HG03439 (cell line): ENCODE measurements at regions not wholly inside any gene's neighbourhood (a gene's known extent, or its start where the extent isn't known, plus 50 kb on each side); places are given as distances from the start of the nearest gene placed in this dataset.
"Not testable (repeated sequence)": the region's sequence is repeated elsewhere in the genome, so short reads cannot be mapped to it uniquely, and the experiment has no call there.

Experiments
- ATAC-seq: cut with Tn5 transposase; IDR thresholded peaks from one replicate; pipeline ENCODE4 v1.9.1; 2021; ENCODE audit warnings: mild to moderate bottlenecking, moderate library complexity; ENCODE audit not compliant: unreplicated experiment

- ATAC-seq, result no peak
Measured at GRCh38 chr5:120140501-120140900, 323.6 kb upstream of the PRR16 start.

DNA sequence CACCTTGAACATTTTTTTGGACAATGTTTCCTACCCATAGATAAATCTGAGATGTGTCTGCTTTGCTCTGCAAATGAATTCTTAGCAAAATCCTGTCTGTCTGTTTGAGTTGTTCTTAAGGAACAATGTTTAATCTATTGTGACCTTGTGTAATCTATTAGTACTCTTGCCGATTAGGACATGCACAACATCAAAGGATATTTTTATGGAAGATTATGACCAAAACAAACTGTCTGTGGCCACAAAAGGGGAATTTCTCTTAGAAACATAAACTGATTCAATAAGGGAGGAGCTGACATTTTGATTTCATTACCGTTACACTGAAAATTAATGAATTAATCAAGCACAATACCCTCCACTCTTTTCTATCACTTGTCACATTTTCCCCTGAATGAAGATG, 323.0 kb upstream of the PRR16 start:
- ATAC-seq, result no peak

GRCh38 chr5:120146787-120147186, 317.3 kb upstream of the PRR16 start:
- no peak for ATAC-seq

GRCh38 chr5:120147911-120148310, 316.2 kb upstream of the PRR16 start:
- ATAC-seq, result not testable (repeated sequence)

GRCh38 chr5:120150770-120151169, 313.3 kb upstream of the PRR16 start:
- ATAC-seq, result no peak

DNA sequence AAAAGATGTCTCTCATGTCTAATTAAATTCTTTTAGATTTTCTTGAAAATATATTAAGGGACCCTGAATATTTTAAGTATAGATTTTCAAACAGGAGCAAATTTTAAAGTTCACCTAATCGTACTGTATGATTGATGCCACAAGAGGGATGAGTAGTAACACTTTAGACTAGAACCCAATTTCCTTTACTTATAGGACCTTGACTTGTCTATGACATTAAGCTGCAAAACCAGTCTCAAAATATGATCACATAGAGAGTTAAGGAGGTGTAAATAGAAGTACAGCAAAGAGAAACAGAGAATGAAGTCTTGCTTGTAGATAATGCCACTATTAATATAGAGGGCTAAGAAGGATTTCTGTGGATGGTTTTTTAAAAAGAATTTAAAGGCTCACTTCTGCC, 312.9 kb upstream of the PRR16 start:
- ATAC-seq, result no peak

DNA sequence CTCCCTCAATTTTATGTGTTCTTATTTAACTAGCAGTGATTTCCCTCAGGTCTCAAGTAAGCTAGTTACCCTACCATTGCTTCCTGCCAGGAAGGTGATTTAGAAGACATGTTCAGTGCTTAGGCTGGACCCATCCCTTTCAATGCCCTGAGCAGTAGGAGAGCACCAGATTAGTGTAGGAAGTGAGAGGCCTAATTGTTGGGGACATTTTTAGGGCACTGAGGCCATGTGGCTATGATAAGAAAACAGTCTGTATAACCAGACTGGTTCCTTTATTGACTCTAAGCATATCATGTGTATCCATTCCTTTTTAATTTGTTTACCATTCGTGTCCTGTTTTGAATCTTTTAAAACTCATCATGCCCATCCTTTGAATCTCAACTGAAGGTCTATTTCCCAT, 312.3 kb upstream of the PRR16 start:
- no peak for ATAC-seq

- no peak for ATAC-seq
Measured at GRCh38 chr5:120152472-120152871, 311.6 kb upstream of the PRR16 start.

DNA sequence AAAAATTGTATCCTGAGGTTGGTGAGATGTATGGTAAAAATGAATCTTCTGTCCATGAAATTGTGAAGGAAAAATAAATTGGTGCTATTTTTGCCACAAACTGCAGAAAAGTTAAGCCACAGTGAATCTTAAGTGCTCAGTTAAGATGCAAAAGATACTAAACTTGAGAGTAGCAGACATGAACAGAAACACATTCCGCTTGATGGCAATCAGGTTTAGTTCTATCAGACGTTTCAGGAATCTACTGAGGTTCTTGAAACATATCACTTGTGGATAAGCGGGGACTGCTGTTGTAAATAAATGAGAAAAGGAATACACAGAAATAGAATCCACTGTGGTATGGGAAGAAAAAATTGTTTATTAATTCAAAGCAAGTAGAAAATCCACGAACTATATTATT, 311.2 kb upstream of the PRR16 start:
- no peak for ATAC-seq

DNA sequence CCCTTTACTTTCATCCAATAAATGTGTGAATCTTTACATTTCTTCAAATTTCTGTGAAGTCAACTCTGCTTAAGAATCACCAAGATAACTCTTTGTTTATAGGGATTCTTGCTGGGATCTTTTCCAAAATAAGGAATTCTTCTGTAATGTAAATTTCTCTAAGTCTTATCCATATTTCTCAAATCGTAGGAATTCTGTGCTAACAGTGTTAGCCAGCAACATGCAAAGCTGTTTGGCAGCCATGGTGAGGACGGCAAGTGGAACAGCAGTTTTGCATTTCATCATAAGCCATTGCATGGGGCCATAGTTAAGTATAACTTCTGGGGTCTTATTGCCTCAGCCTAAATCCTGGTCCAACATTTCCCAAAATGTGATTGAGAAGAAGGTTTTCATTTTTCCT, 310.5 kb upstream of the PRR16 start:
- ATAC-seq, result no peak

GRCh38 chr5:120155873-120156272, 308.2 kb upstream of the PRR16 start:
- ATAC-seq, result no peak

GRCh38 chr5:120158211-120158610, 305.9 kb upstream of the PRR16 start:
- no peak for ATAC-seq

GRCh38 chr5:120159155-120159554, 304.9 kb upstream of the PRR16 start:
- ATAC-seq, result no peak

DNA sequence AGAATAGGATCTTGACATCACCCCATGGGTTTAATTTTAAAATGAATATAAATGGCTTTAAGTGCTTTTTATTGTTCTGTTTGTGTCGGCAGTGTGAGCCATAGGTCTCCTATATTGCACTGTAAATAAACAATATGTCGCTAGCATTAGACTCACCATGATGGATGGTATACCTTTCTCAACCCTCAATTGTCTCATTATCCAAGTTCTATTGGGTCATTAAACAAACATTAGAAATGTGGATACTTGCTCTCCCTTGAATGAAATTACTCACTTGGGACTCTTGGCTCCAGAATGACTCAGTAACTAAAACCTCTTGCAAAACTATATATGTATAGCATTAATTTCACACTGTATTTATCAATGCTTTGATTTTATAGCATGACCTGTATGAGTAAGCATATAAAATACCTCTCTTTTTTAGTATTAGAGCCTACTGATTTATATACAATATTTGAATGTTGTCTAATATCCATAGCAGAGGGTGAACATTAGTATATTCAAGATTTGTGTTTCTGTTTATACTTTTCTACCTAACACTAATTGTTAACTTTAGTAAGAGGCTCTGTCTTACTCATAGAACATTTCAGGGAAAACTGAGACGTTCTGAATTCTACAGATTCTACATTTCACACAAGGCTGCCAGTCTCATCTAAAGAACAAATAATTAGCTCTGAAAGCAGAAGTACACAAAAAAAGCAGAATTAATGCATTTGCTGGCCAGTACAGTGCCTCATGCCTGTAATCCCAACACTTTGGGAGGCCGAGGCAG, 303.8 kb upstream of the PRR16 start:
- no peak for ATAC-seq

- no peak for ATAC-seq
Measured at GRCh38 chr5:120162321-120162720, 301.8 kb upstream of the PRR16 start.

DNA sequence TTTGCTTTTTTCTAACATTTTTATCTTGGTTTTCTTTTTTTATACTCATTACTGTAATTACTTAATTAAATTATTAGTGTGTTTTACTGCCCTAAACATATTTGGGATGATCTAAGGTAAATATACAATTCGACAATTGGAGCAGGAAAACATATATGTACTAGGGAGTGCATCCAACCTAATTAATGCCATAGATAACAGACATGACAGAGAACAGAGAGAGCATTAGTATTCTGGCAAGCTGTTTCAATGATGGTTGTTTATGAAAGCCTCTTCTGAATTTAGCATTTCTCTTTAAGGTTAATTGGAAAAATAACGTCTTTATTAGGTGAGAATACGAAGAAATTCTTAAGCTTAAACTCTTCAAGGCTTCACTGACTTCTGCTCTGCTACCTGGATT, 300.1 kb upstream of the PRR16 start:
- ATAC-seq, result no peak

GRCh38 chr5:120164986-120165385, 299.1 kb upstream of the PRR16 start:
- no peak for ATAC-seq

DNA sequence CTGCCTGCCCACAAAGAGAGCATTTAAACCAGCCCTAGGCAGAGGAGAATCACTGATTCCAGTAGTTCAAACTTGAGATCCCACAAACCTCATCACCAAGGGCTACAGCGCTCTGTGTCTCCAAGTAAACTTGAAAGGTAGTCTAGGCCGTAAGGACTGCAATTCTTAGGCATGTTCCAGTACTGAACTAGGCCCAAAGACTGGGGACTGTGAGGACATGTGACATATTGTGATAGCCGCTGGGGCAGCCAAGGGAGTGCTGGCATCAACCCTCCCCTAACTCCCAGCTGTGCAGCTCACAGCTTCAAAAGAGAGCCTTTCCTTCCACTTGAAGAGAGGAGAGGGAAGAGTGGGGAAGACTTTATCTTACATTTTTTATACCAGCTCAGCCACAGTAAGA, 291.0 kb upstream of the PRR16 start:
- no peak for ATAC-seq

DNA sequence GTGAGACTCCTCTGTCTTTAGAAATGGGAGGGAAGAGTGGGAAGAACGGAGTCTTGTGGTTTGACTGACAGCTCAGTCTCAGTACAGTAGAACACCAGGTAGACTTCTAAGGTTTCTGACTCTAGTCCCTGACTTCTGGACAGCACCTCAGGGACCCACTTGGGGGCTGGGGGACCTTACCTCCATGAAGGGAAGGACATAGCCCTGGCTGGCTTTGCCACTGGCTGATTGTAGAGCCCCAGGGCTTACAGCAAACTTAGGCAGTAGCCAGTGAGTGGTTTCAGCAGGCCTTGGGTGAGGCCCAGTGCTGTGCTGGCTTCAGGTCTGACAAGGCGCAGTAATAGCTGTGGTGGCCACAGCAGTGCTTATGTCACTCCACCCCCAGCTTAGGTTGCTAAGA, 290.0 kb upstream of the PRR16 start:
- ATAC-seq, result no peak

GRCh38 chr5:120181238-120181637, 282.9 kb upstream of the PRR16 start:
- ATAC-seq, result not testable (repeated sequence)

- not testable (repeated sequence) for ATAC-seq
Measured at GRCh38 chr5:120194650-120195049, 269.4 kb upstream of the PRR16 start.

- no peak for ATAC-seq
Measured at GRCh38 chr5:120199559-120199958, 264.5 kb upstream of the PRR16 start.

DNA sequence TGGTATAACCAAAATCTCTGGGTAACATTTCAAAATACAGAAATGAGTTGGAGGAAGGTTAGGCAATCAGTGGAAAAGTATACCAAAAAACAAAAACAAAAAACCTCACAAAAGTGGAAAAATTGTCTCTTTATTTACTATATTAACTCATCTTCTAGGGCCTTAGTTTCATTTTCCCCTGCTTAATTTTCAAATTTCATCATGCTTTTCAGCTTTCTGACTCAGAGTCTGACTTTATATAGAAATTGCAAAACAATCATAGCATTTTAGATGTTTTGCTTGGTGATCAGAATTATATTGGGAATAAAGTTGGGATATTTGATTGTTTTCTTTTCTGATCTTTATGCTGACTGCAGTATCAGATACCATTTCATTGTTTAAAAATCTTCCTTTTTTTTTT, 257.0 kb upstream of the PRR16 start:
- no peak for ATAC-seq
